ENCODE measurements at regions not wholly inside any gene's neighbourhood (a gene's known extent, or its start where the extent isn't known, plus 50 kb on each side); places are given as distances from the start of the nearest gene placed in this dataset.

DNA sequence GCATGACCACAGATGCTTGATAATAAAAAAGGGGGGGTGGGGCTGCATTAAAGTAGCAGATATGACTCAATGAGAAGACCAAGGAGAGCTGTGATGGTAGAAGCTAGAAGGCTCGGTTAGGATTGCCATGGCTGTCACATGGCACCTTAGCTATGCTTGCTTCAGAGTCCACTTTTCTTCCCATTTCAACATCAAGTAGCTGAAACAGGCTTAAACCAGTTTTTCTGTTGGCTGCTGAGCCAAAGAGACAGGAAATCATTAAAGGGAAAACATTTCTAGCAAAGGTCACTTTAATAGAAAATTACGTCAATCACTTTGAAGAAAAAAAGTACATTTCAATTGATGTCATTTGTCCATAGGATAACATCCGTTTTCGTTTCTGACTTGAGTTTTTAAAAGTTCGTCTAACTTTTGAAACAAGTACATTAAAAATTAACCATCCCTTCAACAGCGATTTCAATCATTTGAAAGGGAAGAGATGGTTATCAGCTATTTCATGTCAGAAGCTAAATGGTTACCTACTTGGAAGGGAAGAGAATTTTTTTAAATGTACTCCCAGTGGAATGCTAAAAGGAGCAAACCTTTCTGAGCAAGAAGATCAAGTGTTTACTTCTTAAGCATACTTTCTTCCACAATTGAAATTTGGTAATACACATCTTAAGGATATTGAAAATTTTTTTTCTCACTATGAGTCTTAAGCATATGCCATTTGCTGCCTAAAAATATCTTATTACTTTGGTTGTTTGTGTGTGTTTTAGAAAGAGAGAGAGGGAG lies 488.1 kb upstream of the PRMT6 start:
- no peak for DNase-seq

DNA sequence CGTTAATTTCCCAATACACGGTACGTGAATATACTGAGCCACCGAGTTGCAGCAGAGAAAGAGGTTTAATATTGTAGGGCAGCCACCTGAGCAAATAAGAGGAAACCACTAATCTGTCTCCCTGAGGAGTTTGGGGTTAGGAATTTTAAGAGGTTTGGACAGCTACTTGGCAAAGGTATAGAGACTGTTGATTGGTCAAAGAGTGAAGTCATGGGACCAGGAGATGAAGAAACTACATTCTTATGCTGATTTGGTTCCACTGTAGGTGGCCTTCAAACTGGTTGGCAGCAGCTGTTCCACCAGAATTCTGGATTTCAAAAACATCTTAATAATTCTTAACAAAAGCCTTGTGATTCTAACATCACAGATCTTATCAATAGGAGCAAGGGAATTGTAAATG lies 485.4 kb upstream of the PRMT6 start:
- DNase-seq = no peak

More for the DNA sequence above, 488.1 kb upstream of the PRMT6 start:
- no peak for ATAC-seq

DNA sequence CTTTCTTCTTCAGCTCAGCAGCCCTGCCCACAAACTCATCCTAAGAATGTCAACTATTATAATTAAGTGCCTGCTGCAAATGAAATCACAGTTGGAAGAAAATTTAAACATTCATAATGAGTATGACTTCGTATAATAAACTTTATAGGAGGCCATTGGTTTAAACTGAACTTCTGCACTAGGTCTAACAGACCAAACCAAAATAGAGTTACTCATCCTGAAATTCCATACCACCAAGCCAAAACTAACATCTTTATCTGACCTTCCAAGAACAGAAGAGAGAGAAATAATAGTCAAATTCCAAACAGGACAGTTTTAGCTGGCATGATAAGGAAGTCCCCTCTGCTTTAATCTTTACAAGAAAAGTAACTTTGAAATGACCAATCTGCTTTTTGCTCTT lies 472.4 kb upstream of the PRMT6 start:
- ATAC-seq (no peak), DNase-seq (no peak)

More for the DNA sequence above, 485.4 kb upstream of the PRMT6 start:
- no peak for ATAC-seq

DNA sequence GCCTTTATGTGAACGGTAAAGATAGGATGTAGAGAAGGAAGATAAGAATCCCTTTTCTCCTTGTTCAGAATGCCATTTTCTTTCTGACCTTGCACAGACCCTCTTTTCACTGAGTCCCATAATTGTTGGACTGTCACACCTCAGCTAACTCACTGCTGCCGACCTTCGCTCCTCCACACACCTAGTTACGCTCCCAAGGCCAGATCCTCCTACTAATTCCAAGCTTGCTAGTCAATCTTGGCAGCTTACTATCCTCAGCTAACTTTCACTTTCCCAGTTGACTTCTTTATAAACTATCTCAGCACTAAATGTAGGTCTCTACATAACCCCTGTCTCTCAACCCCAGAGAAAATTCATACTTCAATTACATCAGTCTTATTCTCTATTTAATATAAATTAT lies 471.8 kb upstream of the PRMT6 start:
- no peak for ATAC-seq
- DNase-seq = no peak

DNA sequence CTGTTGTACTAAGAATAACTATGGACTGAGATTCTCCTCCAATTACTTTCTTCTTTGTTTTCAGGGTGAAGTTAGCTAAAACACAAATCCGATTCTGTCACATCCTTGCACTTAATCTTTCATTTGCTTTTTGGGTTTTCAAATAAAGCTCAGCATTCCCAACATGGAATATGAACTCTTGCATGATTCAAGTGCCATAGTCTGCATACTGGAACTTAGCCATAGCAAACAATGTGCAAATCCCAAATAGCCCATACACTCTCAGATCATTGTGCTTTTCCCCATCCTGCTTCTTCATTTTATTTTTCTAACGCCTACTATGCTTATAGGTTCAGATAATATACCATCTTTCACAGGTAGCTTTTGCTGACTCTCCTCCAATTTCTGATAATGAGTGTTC lies 455.8 kb upstream of the PRMT6 start:
- DNase-seq (no peak), ATAC-seq (no peak)

DNA sequence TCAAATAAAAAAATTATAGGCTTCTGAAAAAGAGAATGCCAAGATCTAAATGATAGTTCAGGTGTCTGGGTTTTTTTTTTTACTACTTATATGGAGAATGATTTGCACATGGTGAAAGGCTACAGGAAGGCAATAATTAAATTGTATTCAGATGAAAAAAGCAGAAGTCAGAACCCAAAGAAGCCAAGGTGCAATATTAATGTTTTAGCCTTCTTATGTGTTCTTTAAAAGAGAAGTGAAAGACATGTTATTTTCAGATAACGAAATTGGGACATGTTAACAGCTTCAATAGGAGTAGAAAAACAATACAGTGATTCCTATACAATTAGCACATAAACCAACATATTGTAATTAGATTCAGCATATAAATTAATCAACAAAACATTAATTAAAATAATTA lies 452.9 kb upstream of the PRMT6 start:
- no peak for DNase-seq
- ATAC-seq = no peak

DNA sequence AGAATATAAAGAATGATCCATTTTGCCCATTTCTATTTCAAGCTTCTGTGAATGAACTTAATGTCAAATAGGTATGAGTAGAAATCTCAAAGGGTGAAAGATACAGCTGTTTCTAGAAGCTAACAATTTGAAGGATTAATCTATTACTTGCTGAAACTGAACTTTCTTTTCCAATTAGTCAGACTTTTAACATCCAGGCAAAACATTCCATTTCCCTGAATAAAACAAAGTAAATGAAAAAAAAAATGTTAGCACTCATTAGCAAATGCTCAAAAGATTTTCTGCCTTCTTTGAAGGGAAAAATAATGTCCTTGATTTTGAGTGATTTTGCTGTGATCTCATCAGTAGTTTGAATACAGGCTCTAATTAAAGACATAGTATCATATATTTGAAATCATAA lies 447.6 kb upstream of the PRMT6 start:
- ATAC-seq (no peak), DNase-seq (no peak)

DNA sequence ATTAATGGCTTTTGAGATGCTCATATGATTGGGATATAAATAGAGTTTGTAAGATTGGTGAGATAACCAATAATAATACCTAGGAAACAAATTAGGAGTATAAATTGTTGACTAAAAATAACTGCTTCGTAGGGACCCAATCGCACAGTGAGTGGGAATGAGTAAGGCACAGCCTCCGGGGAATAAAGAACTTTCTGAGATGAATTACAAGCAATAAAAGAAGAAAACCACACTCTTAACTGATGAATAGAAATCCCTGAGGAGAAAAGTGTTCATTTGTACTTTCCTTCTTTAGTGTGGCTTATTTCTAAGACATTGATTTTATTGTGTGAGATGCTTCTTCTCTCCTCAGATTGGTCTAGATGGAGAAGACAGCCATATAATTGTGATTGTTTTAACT lies 443.4 kb upstream of the PRMT6 start:
- no peak for DNase-seq
- no peak for ATAC-seq

DNA sequence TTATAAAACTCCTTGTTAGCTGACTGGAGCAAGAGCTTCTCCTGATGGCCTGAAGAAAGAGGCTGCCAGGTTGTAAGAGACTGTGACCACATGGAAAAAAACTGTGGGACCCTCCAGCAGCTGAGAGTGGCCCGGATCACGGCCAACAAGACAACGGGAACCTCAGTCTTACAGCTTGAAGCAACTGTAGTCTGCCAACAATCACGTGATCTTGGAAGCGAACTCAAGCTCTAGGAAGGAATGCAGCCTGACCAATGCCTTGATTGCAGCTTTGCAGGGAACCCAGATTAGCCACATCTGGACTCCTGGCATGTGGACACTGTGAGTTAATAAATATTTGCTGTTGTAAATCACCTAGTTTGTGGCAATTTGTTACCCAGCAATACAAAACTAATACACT lies 442.6 kb upstream of the PRMT6 start:
- no peak for ATAC-seq

DNA sequence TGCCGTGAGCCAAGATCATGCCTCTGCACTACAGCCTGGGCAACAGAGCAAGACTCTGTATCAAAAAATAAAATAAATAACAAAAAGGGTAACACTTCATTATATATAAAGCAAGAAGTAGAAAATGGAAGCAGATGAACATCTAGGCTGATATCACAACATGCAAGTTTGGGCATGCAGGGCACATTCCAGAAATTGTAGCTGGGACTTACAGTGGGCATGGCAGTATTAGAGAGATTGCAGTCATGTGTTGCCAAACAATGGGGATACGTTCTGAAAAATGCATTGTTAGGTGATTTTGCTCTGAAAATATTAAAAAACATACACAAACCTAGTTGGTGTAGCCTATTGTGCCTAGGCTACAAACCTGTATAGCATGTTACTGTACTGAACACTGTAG lies 441.0 kb upstream of the PRMT6 start:
- ATAC-seq = no peak

More for the DNA sequence above, 442.6 kb upstream of the PRMT6 start:
- DNase-seq = no peak

DNA sequence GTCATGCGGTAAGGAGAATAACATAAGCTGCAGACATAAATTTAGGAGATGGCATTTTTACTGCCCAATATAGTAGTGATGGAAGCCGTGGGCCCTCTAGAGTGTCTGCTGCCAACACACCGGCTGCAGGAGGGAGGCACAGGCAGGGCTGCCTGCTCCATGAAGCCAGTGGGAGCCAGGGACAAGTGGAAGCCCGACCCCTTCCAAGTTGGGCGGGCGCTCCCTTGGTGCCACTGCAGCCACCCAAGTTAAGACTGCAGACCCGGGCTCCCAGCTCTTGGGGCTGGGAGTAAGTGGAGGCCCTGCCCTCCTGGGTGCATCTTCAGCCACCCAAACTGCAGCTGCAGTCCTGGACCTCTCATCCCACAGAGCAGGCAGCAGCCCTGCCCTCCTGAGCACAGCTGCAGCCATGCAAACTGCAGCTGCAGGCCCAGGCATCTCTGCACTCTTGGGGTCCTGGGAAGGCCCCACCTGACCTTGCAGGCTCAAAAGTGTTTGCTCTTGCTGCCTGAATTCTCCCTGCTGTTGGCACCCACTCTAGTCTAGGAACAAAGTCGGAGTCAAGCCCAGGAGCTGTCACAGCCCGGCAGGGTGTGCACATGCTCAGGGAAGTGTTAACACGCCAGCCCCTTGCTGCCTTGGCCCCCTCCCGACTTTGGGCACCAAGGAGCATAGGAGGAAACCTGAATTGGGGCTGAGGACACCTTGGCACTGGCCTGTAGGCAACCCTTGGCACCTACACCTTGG lies 437.2 kb upstream of the PRMT6 start:
- DNase-seq (no peak), ATAC-seq (no peak)

More for the DNA sequence above, 441.0 kb upstream of the PRMT6 start:
- no peak for DNase-seq

DNA sequence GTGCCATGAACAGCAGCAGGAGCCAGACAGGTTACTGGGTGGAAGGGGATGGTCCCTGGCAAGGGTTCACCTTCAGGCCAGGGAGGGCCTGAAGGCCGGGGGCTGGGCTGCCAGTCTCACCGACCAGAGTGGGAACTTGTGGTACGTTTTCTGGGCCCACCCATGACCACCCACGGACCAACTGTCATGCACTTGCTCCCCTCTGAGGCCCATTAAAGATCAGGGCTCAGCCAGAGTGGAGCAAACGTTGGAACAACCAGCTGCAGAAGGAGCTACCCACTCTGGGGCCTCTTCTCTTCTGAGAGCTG lies 436.7 kb upstream of the PRMT6 start:
- ATAC-seq (no peak), DNase-seq (no peak)

DNA sequence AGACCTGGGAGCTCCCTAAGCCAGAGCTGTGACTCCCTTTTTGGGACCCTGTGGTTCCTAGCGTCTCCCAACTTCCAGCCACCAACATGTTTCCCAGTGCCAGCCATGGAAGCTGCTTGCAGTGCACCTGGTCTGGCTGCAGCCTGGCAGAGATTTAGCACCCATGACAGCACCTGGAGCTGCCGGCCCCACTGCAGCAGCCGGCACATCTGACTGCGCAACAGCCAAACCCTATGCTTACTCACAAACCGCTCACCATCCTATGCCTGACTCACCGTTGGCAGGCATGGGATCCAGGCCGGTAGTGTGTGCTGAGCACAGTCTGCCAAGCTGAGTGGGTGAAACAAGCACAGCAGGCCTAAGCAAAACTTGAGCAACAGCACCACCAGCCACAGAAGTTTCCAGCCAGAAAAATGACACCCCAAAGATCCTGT lies 435.9 kb upstream of the PRMT6 start:
- DNase-seq (no peak), ATAC-seq (no peak)

DNA sequence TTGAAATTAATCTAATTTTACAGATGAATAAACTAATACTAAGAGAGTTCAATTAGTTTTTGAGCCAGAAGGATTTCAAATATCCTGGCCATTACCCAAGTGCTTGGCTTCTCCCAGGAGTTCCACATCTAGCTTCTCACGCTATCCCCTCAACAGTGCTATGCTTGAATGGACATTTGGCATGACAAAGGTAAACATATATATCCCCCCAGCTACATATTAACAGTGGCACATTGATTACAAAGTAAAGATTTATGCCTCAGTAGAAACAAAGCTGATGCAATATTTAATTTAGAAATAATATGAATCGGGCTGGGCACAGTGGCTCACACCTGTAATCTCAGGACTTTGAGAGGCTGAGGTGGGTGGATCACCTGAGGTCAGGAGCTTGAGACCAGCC lies 434.6 kb upstream of the PRMT6 start:
- DNase-seq = no peak
- no peak for ATAC-seq

DNA sequence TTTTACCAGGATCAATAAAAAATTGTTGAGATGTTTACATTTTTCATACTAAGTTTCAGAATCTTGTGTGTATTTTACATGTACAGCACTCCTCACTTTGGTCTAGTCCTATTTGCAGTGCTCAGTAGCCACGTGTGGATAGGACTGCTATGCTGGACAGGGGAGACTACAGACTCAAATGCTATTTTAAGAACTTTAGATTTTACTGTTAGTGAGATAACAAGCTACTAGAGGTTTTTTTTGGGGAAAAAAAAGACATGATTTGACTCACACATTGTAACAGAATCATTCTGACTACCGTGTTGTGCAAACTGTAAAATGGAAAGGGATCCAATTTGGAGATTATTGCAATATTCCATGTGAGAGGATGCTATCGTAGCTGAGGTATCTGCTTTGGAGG lies 418.9 kb upstream of the PRMT6 start:
- DNase-seq (no peak), ATAC-seq (no peak)

DNA sequence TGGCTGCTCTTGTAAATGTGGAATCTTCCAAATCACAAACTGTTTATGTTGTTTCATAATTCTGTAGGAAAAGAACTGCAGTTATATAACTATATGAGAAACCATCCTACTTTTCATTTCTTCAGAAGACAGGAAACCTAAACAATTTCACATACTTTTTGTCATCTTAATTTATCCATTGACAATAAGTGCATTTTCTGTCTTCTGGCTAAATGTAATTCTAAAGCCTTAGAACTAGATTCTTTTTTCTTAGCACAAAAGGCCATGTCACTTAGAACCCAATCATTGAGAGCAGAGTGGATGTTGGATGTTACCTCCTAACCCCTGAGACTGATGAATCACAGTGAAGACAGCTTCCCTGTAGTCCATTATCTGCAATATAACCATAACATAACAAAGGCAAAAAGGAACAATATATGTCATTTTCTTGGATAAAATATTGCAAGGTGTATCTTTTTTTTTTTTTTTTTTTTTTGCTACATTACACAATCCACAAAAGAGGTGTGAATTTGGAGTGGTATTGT lies 410.2 kb upstream of the PRMT6 start:
- DNase-seq = no peak
- no peak for ATAC-seq

DNA sequence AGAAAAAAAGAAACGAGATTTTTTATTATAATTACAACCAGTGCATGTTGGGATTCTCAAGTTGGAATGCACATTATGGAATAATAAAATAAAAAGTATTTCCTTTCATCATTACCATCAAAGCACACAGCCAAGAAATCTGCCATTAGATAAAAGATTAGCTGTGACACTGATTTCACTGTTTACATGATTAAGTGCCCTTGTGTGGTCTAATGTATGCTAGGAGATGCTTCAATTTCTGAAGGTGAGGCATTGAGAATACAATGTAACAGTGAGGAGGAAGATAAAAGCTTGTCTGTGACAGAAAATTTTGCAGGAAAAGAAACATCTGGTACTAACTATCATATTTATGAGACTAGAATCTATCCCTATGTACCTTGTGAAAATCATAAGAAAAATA lies 409.7 kb upstream of the PRMT6 start:
- DNase-seq (no peak), ATAC-seq (no peak)

DNA sequence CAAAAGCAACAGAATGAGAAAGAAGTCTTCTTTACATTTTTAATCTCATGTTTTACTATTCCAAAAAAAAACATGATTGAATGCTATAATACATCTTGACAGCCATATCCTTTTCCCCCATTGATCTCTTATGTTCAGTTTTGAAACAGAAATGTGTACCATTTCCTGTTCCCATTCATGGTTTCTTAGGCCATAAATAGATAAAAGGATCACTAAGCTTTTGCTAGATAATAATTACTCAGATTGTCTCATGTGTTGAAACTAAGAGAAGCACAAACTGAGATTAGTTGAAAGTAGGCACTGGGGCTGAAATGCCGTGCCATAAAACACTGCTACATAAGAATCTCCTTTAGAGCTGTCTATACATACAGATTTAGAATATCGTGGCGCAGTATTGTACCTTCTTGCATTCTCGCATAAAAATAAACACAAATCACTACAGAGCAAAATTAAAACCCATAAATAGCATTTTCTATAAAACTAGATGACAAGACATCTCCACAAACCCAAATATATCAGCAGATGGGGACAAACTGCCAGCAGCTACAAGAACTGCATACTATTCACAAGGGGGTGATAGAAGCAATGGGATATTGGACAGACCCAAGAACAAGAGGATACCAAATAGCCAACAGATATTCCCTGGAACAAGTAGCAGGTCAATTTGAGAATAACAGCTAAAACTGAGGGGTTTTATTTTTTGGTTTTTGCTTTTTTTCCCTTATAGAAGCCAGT lies 405.3 kb upstream of the PRMT6 start:
- ATAC-seq (no peak), DNase-seq (no peak)

DNA sequence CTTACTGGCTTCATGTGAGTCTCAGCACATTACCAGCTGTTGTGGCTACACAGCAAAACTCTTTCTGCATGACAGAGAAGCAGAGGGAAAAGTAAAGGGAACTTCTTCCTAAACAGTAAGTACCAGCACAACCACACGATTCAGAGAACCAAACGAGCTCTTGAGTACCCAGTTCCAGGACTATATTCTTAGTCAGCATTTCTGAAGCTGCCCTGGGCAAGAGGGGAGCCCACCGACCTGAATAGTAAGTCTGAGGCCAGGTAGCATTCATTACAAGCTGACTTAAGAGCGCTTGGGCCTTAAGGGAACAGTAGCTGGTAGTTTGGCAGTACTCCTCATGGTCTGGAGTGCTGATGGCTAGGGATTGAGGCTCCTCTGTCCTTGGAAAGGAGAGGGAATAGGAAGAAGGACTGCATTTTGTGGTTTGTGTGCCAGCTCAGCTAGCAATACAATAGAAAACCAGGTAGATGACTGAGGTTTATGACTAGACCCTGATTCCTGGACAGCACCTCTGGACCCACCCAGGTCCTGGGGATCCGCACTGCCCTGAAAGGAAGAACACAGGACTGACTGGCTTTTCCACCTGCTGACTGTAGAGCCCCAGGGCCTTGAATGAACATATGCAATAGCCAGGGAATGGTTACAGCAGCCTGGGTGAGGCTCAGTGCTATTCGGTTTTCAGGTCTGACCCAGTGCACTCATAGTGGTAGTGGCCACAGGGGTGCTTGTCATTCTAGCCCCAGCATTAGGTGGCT lies 396.8 kb upstream of the PRMT6 start:
- DNase-seq (no peak), ATAC-seq (no peak)

DNA sequence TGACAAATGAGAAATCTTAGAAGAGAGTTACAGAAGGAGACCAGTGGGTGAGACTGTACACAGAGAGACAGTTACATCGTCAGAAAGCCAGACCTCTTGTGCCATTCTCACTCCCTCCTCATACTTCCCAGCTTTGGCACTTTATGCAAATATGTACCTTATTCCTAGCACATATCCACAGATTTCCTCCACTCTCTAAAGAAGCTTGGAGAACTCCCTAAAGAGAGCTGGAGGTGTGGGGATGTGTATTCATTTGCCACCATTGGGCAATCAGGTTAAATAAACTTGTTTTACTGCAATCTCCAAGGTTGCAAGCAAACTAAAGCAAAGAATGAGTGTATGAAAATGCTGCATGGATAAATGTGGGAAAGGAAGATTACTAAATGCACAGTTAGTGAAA lies 380.9 kb upstream of the PRMT6 start:
- no peak for ATAC-seq
- no peak for DNase-seq

DNA sequence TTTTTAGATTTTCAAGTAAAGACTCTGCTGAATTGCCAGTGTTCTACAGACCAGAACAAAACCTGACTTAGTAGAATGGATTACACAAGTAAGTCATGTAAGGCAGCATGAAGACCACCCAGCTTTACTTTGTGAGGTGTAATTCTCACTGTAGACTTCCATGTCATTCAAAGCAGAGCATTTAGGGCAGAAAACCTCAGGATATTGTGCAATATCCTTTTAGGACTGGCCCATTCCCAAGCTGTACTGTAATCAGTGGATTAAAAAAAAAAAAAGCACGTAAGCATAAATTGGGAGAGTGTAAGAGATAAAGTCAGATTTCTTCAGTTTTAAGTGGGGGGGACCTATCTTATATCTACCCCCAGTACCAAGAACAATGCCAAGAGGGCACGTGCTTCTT lies 380.5 kb upstream of the PRMT6 start:
- no peak for DNase-seq
- ATAC-seq = no peak

DNA sequence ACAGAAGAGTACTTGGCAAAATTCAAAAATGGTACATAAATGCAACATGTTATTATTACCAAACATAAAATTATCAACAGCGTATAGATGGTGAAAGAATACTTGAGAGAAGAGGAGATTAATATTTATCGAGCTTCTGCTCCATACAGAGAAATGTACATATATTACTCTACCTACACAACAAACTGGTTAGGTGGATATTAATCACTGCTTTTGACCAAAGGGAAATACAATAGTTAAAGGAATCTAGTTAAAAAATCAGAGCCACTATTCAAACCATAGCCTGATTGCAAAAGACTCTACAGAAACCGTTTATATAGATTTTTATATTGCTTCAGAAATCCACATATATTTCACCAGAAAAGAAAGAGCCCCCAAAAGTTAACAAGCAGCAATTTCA lies 379.3 kb upstream of the PRMT6 start:
- ATAC-seq (no peak), DNase-seq (no peak)

Data from stimulated activated naive CD8-positive, alpha-beta T cell treated with anti-CD3 and anti-CD28 coated beads, Interleukin-15, Interleukin-2, amounts not matched to agents 100 U/mL and 50 U/mL, for 24 hours (primary cell).